Activated CD4-positive, alpha-beta T cell treated with anti-CD3 and anti-CD28 coated beads, Interleukin-2, amount 50 U/mL, for 16 hours (primary cell): ENCODE measurements at regions not wholly inside any gene's neighbourhood (a gene's known extent, or its start where the extent isn't known, plus 50 kb on each side); places are given as distances from the start of the nearest gene placed in this dataset.

Experiments used
- DNase-seq: peaks from one replicate; pipeline ENCODE4 v3.0.0-alpha.2; 2020

DNA sequence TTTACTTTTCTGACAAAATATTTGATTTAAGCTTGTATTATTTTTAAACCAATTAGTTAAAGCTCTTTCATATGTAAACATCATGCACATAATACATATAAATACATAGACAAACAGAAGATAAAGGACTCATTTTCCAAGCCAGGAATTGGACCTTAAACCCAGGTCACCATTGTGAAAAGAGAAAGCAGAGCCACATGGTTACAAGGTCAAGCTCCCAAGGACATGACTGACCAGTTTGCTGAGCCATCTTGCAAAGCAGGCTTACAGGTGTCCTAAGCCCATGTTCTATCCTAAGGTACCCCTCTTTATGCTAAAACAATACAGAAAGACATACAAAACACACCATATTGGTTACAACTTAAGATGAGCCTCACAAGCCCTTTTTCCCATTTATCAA is 50.5 kb upstream of the DNAJC19 start:
- DNase-seq, result no peak
